IMR-90 (cell line): ENCODE measurements at regions not wholly inside any gene's neighbourhood (a gene's known extent, or its start where the extent isn't known, plus 50 kb on each side); places are given as distances from the start of the nearest gene placed in this dataset.

Experiments used
- ATAC-seq: fragments of 200-7000 bp; cut with Tn5 transposase; 2 replicates; pipeline ENCODE4 v1.9.1; 2020; ENCODE audit warnings: low read depth, mild to moderate bottlenecking, moderate library complexity
- BruUV-seq: library from RNA; stranded (reverse); fragments of 400-500 nt; replicated peaks from 2 replicates; lab custom pipeline; 2021; lab: Mats Ljungman, UMichigan
- CTCF ChIA-PET: fragments of 300-600 bp; formaldehyde crosslinking; extraction: SDS; loops from one replicate; lab custom pipeline; 2021; ENCODE audit warnings: antibody characterized with exemption; lab: Yijun Ruan, JAX
- POLR2A ChIA-PET: fragments of 300-600 bp; sonication (Branson Sonifier 250); formaldehyde crosslinking; loops from one replicate; lab custom pipeline; 2022; ENCODE audit warnings: antibody characterized with exemption; ENCODE audit not compliant: unreplicated experiment; lab: Charles Lee
- DNase-seq: peaks from one replicate; pipeline ENCODE4 v3.0.0; 2013
- H2AFZ ChIP-seq: replicated peaks from 2 replicates; pipeline ENCODE3; 2013; ENCODE audit warnings: low read length, mild to moderate bottlenecking; ENCODE audit not compliant: poor library complexity
- H2AK5ac ChIP-seq: 2 replicates; pipeline ENCODE4 v1.6.1; 2013; ENCODE audit warnings: low read depth, low read length, inconsistent platforms
- H2AK9ac ChIP-seq: replicated peaks from 2 replicates; pipeline ENCODE3; 2013; ENCODE audit warnings: mild to moderate bottlenecking, low read depth, low read length, moderate library complexity; ENCODE audit not compliant: poor library complexity
- H2BK120ac ChIP-seq: 2 replicates; pipeline ENCODE4 v1.6.1; 2013; ENCODE audit warnings: low read depth, low read length, inconsistent platforms
- H2BK15ac ChIP-seq: 3 replicates; pipeline ENCODE4 v1.6.1; 2013; ENCODE audit warnings: low read depth, low read length, inconsistent platforms
- H2BK20ac ChIP-seq: 2 replicates; pipeline ENCODE4 v1.6.1; 2013; ENCODE audit warnings: low read depth, mild to moderate bottlenecking, inconsistent platforms, low read length, moderate library complexity
- H2BK5ac ChIP-seq: 2 replicates; pipeline ENCODE4 v1.6.1; 2013; ENCODE audit warnings: mild to moderate bottlenecking, low read depth, low read length, inconsistent platforms; ENCODE audit not compliant: poor library complexity, severe bottlenecking
- H3K14ac ChIP-seq: replicated peaks from 2 replicates; pipeline ENCODE4 v1.6.1; 2013; ENCODE audit warnings: low read depth, low read length, inconsistent platforms
- H3K18ac ChIP-seq: 2 replicates; pipeline ENCODE4 v1.6.1; 2013; ENCODE audit warnings: low read depth, low read length, control low read depth
- H3K23ac ChIP-seq: 2 replicates; pipeline ENCODE4 v1.6.1; 2013; ENCODE audit warnings: low read depth, low read length, inconsistent platforms
- H3K27ac ChIP-seq: 2 replicates; pipeline ENCODE4 v1.5.1; 2013; ENCODE audit warnings: mild to moderate bottlenecking, control low read depth, low read length; ENCODE audit not compliant: insufficient read depth
- H3K27me3 ChIP-seq: 2 replicates; pipeline ENCODE4 v1.6.1; 2013; ENCODE audit warnings: low read length; ENCODE audit not compliant: control insufficient read depth, insufficient read depth
- H3K36me3 ChIP-seq: 2 replicates; pipeline ENCODE4 v1.6.1; 2013; ENCODE audit warnings: low read length, mixed read lengths; ENCODE audit not compliant: control insufficient read depth, insufficient read depth
- H3K4ac ChIP-seq: 2 replicates; pipeline ENCODE4 v1.6.1; 2013; ENCODE audit warnings: low read depth, low read length, inconsistent platforms
- H3K4me1 ChIP-seq: 2 replicates; pipeline ENCODE4 v1.6.1; 2013; ENCODE audit warnings: low read length, mixed read lengths; ENCODE audit not compliant: control insufficient read depth, insufficient read depth
- H3K4me2 ChIP-seq: 2 replicates; pipeline ENCODE4 v1.6.1; 2013; ENCODE audit warnings: low read depth, mild to moderate bottlenecking, control low read depth, low read length, moderate library complexity
- H3K4me3 ChIP-seq: 2 replicates; pipeline ENCODE4 v1.5.1; 2013; ENCODE audit warnings: low read depth, mild to moderate bottlenecking, control low read depth, low read length, moderate library complexity; ENCODE audit not compliant: insufficient read depth
- H3K56ac ChIP-seq: 2 replicates; pipeline ENCODE4 v1.6.1; 2013; ENCODE audit warnings: low read length, inconsistent platforms; ENCODE audit not compliant: insufficient read depth; ENCODE audit errors: extremely low read depth
- H3K79me1 ChIP-seq, 2 experiments: 2 replicates each; pipeline ENCODE4 v1.6.1; 2013; ENCODE audit warnings: low read length in 2 of 2, inconsistent platforms in 1 of 2, low read depth in 1 of 2
- H3K9ac ChIP-seq: 2 replicates; pipeline ENCODE4 v1.6.1; 2013; ENCODE audit warnings: low read depth, low read length, control low read depth
- H3K9me1 ChIP-seq: 2 replicates; pipeline ENCODE4 v1.6.1; 2013; ENCODE audit warnings: low read length, inconsistent platforms; ENCODE audit not compliant: insufficient read depth
- H3K9me3 ChIP-seq: 2 replicates; pipeline ENCODE4 v1.6.1; 2013; ENCODE audit warnings: low read length; ENCODE audit not compliant: control insufficient read depth, insufficient read depth
- H4K20me1 ChIP-seq: 2 replicates; pipeline ENCODE4 v1.6.1; 2013; ENCODE audit warnings: low read length, inconsistent platforms; ENCODE audit not compliant: insufficient read depth
- H4K5ac ChIP-seq: 2 replicates; pipeline ENCODE4 v1.6.1; 2013; ENCODE audit warnings: mild to moderate bottlenecking, low read depth, low read length, control low read depth
- H4K8ac ChIP-seq, 2 experiments: 2 replicates each; pipeline ENCODE4 v1.6.1; 2013; ENCODE audit warnings: low read depth in 2 of 2, low read length in 2 of 2, control low read depth in 1 of 2, inconsistent platforms in 1 of 2
- H4K91ac ChIP-seq: 2 replicates; pipeline ENCODE4 v1.6.1; 2013; ENCODE audit warnings: low read depth, low read length, inconsistent platforms; ENCODE audit not compliant: insufficient read depth
- CEBPB ChIP-seq: IDR thresholded peaks from 2 replicates; pipeline ENCODE4 v1.6.1; 2012; ENCODE audit warnings: low read depth, low read length, improper control_type of control experiment
- CHD1 ChIP-seq: IDR thresholded peaks from 2 replicates; pipeline ENCODE4 v1.6.1; 2012; ENCODE audit warnings: low read depth, low read length, improper control_type of control experiment
- MAFK ChIP-seq: IDR thresholded peaks from 2 replicates; pipeline ENCODE4 v1.6.1; 2012; ENCODE audit warnings: low read depth, low read length, improper control_type of control experiment
- RAD21 ChIP-seq: IDR thresholded peaks from 2 replicates; pipeline ENCODE4 v1.6.1; 2012; ENCODE audit warnings: low read length, improper control_type of control experiment
- RCOR1 ChIP-seq: IDR thresholded peaks from 2 replicates; pipeline ENCODE4 v1.6.1; 2012; ENCODE audit warnings: mild to moderate bottlenecking, low read length, improper control_type of control experiment; ENCODE audit not compliant: insufficient replicate concordance
- WGBS, 2 experiments: methylation state at CpG; one replicate each; pipeline versions ENCODE4 v1.1.5 to v1.1.7; 2013; ENCODE audit warnings: missing lambda C conversion rate in 2 of 2; ENCODE audit not compliant: insufficient read length in 1 of 2; ENCODE audit errors: extremely low coverage in 2 of 2; 5-methylcytosine and 5-hydroxymethylcytosine counted together
- dilution Hi-C: fragments of 300-500 bp; cut with HindIII; formaldehyde crosslinking; loops from one replicate; pipeline ENCODE4 v1.14.3; 2018; ENCODE audit warnings: low sequenced_read_pairs; ENCODE audit not compliant: unreplicated experiment
- in situ Hi-C: fragments of 300-500 bp; cut with MboI; formaldehyde crosslinking; loops from 3 replicates; pipeline ENCODE4 v1.14.3; 2019; ENCODE audit warnings: low sequenced_read_pairs, inconsistent platforms, mixed read lengths
- intact Hi-C: fragments of 100-400 bp; cut with micrococcal nuclease; formaldehyde crosslinking; loops from 2 replicates; pipeline ENCODE4 v1.10.0; 2022
- TF ChIP-seq, protein P1 (sequence below): conservative IDR thresholded peaks from 2 replicates; pipeline ENCODE4 v1.5.1; 2012; ENCODE audit warnings: mild to moderate bottlenecking, low read depth, low read length, improper control_type of control experiment

DNA sequence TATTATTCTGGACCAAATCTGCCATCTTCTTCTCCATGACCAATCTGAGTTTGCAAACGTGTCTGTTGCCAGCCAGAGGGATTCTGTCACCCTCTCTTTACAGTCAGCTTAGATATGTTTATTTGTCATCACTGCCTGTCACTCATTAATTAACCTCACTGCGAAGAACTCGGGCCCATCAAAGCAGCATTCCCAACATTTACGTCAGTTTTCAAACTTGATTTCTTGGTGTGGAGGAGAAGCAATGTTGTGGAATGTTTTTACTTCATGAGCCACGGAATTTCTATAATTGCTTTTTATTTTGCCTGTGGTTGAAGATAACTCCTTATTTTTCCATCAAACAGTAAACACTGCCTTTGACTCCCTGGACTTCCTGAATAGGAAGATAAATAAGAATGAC, 91.8 kb upstream of the CNKSR3 start:
- Histone ChIP-seq H3K9me3 (no peaks in the 10 kb centered on the region), H2BK120ac (no peak overlapping the region), H4K20me1 (no peaks in the 10 kb centered on the region), H3K56ac (no peak overlapping the region), H2AK5ac (no peak overlapping the region), H2AFZ (no peak overlapping the region), H3K9ac (no peak overlapping the region), H4K8ac (no peak overlapping the region), H2BK5ac (no peak overlapping the region), H3K4me2 (no peak overlapping the region), H4K91ac (no peak overlapping the region), H3K4ac (no peak overlapping the region), H3K36me3 (no peaks in the 10 kb centered on the region), H3K23ac (no peak overlapping the region), H3K14ac (no peak overlapping the region), H2BK15ac (no peak overlapping the region), H3K9me1 (no peaks in the 10 kb centered on the region), H2AK9ac (no peak overlapping the region), H4K5ac (no peak overlapping the region), H3K18ac (no peak overlapping the region), H3K4me3 (no peak overlapping the region), H3K4me1 (no peaks in the 10 kb centered on the region; the same call in 1 of the 2 replicates), H3K79me1 (no peaks in the 10 kb centered on the region), H3K27me3 (no peaks in the 10 kb centered on the region), H3K27ac (no peak overlapping the region), H2BK20ac (no peak overlapping the region)
- in situ Hi-C loops = no loop called here
- BruUV-seq = no TSS peak
- intact Hi-C loops = no loop called here
- ATAC-seq (peak; percentile 14; the same call in 1 of the 2 replicates), DNase-seq (no peak)
- TF ChIP-seq CHD1 = no peak
- no peak for TF ChIP-seq MAFK
- no peak for TF ChIP-seq CEBPB
- TF ChIP-seq RAD21 = no peak
- TF ChIP-seq RCOR1 = no peak
- TF ChIP-seq, protein P1, sequence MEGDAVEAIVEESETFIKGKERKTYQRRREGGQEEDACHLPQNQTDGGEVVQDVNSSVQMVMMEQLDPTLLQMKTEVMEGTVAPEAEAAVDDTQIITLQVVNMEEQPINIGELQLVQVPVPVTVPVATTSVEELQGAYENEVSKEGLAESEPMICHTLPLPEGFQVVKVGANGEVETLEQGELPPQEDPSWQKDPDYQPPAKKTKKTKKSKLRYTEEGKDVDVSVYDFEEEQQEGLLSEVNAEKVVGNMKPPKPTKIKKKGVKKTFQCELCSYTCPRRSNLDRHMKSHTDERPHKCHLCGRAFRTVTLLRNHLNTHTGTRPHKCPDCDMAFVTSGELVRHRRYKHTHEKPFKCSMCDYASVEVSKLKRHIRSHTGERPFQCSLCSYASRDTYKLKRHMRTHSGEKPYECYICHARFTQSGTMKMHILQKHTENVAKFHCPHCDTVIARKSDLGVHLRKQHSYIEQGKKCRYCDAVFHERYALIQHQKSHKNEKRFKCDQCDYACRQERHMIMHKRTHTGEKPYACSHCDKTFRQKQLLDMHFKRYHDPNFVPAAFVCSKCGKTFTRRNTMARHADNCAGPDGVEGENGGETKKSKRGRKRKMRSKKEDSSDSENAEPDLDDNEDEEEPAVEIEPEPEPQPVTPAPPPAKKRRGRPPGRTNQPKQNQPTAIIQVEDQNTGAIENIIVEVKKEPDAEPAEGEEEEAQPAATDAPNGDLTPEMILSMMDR = no peak
- POLR2A ChIA-PET = no interaction called here
- CTCF ChIA-PET = no interaction called here
- dilution Hi-C loops = no loop called here
- no CpG with 5 or more reads among the region's 5 CpGs for WGBS, 2 experiments
